ENCODE measurements at regions not wholly inside any gene's neighbourhood (a gene's known extent, or its start where the extent isn't known, plus 50 kb on each side); places are given as distances from the start of the nearest gene placed in this dataset.
"Not testable (repeated sequence)": the region's sequence is repeated elsewhere in the genome, so short reads cannot be mapped to it uniquely, and the experiment has no call there.

- Mint-ChIP-seq H3K4me1 (ENCODE audit: low read depth) (no peaks in the 10 kb centered on the region), H3K9me3 (peaks cover 21% of the 10 kb centered on the region), H3K4me3 (no peak overlapping the region), H3K27me3 (no peaks in the 10 kb centered on the region), H3K27ac (no peak overlapping the region), H3K36me3 (ENCODE audit: low read depth) (no peaks in the 10 kb centered on the region)
- no peak for DNase-seq
Measured at GRCh38 chr3:175983379-175983778, 1124.2 kb downstream of the NAALADL2 start.

- H3K4me1 Mint-ChIP-seq (ENCODE audit: low read depth) = no peaks in the 10 kb centered on the region
- H3K9me3 Mint-ChIP-seq = peaks cover 24% of the 10 kb centered on the region
- H3K27me3 Mint-ChIP-seq = no peaks in the 10 kb centered on the region
- no peaks in the 10 kb centered on the region for H3K36me3 Mint-ChIP-seq (ENCODE audit: low read depth)
- no peak overlapping the region for H3K4me3 Mint-ChIP-seq
- no peak overlapping the region for H3K27ac Mint-ChIP-seq
- no peak for DNase-seq
Measured at GRCh38 chr3:175980486-175981090, 1121.5 kb downstream of the NAALADL2 start.

- no peak for DNase-seq
- Mint-ChIP-seq H3K4me3 (no peak overlapping the region), H3K36me3 (ENCODE audit: low read depth) (no peaks in the 10 kb centered on the region), H3K27ac (no peak overlapping the region), H3K9me3 (peaks cover 25% of the 10 kb centered on the region), H3K4me1 (ENCODE audit: low read depth) (no peaks in the 10 kb centered on the region), H3K27me3 (no peaks in the 10 kb centered on the region)
Measured at GRCh38 chr3:175977968-175978752, 1119.0 kb downstream of the NAALADL2 start.

DNA sequence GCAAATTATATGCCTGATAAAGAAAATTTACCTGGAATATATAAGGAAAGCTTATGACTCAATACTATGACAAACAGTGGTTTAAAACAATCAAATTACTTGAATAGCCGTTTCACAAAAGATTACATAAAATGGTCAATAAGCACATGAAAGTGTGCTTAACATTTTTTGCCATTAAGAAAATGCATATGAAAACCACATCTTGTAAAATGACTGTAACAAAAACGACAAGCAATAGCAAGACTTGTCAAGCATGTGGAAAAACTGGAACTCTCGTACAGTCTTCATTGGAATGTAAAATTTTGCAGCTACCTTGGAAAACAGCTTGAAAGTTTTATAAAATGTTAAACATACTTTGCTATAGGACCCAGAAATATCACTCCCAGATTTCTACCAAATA lies 1110.3 kb downstream of the NAALADL2 start:
- DNase-seq = no peak
- Mint-ChIP-seq H3K4me3 (no peak overlapping the region), H3K27me3 (no peaks in the 10 kb centered on the region), H3K4me1 (ENCODE audit: low read depth) (no peaks in the 10 kb centered on the region), H3K36me3 (ENCODE audit: low read depth) (no peaks in the 10 kb centered on the region), H3K27ac (no peak overlapping the region), H3K9me3 (peaks cover 5% of the 10 kb centered on the region)

DNA sequence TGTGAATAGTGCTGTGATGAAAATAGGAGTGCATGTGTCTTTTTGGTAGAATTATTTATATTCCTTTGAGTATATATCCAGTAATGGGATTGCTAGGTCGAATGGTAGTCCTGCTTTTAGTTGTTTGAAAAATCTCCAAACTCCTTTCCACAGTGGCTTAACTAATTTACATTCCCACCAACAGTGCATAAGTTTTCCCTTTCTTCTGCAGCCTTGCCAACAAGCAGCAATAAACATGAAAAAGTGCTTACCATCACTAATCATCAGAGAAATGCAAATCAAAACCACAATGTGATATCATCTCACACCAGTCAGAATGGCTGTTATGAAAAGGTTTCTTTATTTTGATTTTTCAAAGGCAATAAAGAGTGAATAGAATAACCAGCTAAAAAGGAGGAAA lies 1105.9 kb downstream of the NAALADL2 start:
- no peaks in the 10 kb centered on the region for H3K4me1 Mint-ChIP-seq (ENCODE audit: low read depth)
- H3K27ac Mint-ChIP-seq = no peak overlapping the region
- H3K4me3 Mint-ChIP-seq = no peak overlapping the region
- peaks cover 2% of the 10 kb centered on the region for H3K9me3 Mint-ChIP-seq
- H3K27me3 Mint-ChIP-seq = no peaks in the 10 kb centered on the region
- H3K36me3 Mint-ChIP-seq (ENCODE audit: low read depth) = no peaks in the 10 kb centered on the region
- DNase-seq = no peak

DNA sequence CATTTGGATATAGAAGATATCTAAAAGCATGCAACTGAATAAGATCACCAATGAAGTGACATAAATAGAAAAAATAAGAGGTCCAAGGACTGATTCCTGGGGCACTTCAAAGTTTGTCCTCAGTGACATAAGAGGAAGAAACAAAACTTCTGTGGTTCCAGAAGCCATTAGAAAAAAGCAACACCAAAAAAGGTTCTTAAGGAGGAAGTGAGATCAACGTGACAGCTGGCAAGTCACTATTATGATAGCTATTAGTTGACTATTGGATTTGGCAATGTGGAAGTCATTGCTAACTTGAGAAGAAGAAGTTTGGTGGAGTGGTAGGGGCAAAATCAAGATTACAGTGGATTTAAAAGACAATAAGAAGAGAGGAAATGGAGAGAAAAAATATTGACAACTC lies 1098.3 kb downstream of the NAALADL2 start:
- Mint-ChIP-seq H3K27me3 (no peaks in the 10 kb centered on the region), H3K9me3 (peaks cover 5% of the 10 kb centered on the region), H3K36me3 (ENCODE audit: low read depth) (no peaks in the 10 kb centered on the region), H3K27ac (no peak overlapping the region), H3K4me1 (ENCODE audit: low read depth) (no peaks in the 10 kb centered on the region), H3K4me3 (no peak overlapping the region)
- no peak for DNase-seq

DNA sequence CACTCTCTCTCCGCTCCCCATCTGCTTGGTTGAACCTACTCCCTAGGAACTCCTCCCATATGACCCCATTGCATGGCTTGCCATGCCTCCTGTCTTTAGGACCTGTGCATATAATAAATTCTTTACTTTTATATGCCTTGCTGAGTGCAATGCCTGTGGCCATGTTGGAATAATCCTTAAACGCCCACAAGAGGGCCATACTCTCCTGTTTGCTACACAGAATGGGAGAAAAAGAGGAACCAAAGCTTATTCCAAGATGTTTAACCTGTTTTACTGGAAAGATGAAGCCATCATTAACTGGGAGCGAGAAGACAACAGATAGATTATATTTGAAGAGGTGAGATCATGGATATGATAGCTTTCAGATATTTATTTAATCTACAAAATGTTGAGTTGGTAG lies 1097.8 kb downstream of the NAALADL2 start:
- Mint-ChIP-seq H3K27ac (no peak overlapping the region), H3K4me1 (ENCODE audit: low read depth) (no peaks in the 10 kb centered on the region), H3K4me3 (no peak overlapping the region), H3K27me3 (no peaks in the 10 kb centered on the region), H3K36me3 (ENCODE audit: low read depth) (no peaks in the 10 kb centered on the region), H3K9me3 (peaks cover 7% of the 10 kb centered on the region)
- no peak for DNase-seq

GRCh38 chr3:175951047-175951694 lies 1092.0 kb downstream of the NAALADL2 start:
- no peaks in the 10 kb centered on the region for H3K4me1 Mint-ChIP-seq (ENCODE audit: low read depth)
- H3K4me3 Mint-ChIP-seq = no peak overlapping the region
- no peaks in the 10 kb centered on the region for H3K27me3 Mint-ChIP-seq
- H3K27ac Mint-ChIP-seq = no peak overlapping the region
- no peak for DNase-seq
- peaks cover 18% of the 10 kb centered on the region for H3K9me3 Mint-ChIP-seq
- no peaks in the 10 kb centered on the region for H3K36me3 Mint-ChIP-seq (ENCODE audit: low read depth)

DNA sequence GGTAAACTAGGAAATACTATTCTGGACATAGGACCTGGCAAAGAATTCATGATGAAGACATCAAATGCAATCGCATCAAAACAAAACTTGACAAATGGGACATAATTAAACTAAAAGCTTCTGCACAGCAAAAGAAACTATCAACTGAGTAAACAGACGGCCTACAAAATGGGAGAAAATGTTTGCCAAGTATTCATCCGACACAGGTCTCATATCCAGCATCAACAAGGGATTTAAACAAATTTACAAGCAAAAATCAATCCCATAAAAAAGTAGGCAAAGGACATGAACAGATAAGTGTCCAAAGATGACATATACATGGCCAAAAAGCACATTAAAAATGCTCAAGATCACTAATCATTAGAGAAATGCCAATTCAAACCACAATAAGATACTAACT lies 1088.9 kb downstream of the NAALADL2 start:
- Mint-ChIP-seq H3K36me3 (ENCODE audit: low read depth) (no peaks in the 10 kb centered on the region), H3K27ac (no peak overlapping the region), H3K9me3 (peaks cover 25% of the 10 kb centered on the region), H3K27me3 (no peaks in the 10 kb centered on the region), H3K4me3 (no peak overlapping the region), H3K4me1 (ENCODE audit: low read depth) (no peaks in the 10 kb centered on the region)
- DNase-seq = no peak

GRCh38 chr3:175941352-175941751 lies 1082.2 kb downstream of the NAALADL2 start:
- H3K4me1 Mint-ChIP-seq (ENCODE audit: low read depth) = no peaks in the 10 kb centered on the region
- H3K9me3 Mint-ChIP-seq = peaks cover 35% of the 10 kb centered on the region
- no peaks in the 10 kb centered on the region for H3K27me3 Mint-ChIP-seq
- no peak overlapping the region for H3K27ac Mint-ChIP-seq
- no peak for DNase-seq
- H3K4me3 Mint-ChIP-seq = no peak overlapping the region
- H3K36me3 Mint-ChIP-seq (ENCODE audit: low read depth) = no peaks in the 10 kb centered on the region

GRCh38 chr3:175940881-175941280 lies 1081.7 kb downstream of the NAALADL2 start:
- Mint-ChIP-seq H3K4me3 (no peak overlapping the region), H3K27me3 (no peaks in the 10 kb centered on the region), H3K4me1 (ENCODE audit: low read depth) (no peaks in the 10 kb centered on the region), H3K9me3 (peaks cover 30% of the 10 kb centered on the region), H3K36me3 (ENCODE audit: low read depth) (no peaks in the 10 kb centered on the region), H3K27ac (no peak overlapping the region)
- DNase-seq = no peak

DNA sequence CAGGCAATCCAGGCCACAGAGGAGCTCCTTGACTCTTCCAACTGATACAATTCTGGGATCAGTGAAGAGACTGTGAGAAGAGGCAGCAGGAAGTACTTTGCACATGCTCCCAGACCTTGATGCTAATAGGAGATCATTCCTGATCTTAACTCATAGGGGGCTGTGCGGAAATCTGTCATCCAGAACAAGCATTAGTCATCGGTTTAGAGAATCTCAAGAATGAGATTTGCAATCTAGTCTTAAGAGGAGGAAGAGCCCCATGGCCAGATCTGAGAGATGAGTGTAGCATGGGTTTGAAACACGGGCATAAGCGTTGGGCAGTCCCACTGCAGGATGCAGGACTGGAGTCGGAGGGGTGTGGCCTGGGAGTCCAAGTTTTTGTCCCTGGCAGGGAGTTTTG lies 1081.1 kb downstream of the NAALADL2 start:
- Mint-ChIP-seq H3K27me3 (no peaks in the 10 kb centered on the region), H3K27ac (no peak overlapping the region), H3K4me1 (ENCODE audit: low read depth) (no peaks in the 10 kb centered on the region), H3K9me3 (peaks cover 32% of the 10 kb centered on the region), H3K4me3 (no peak overlapping the region), H3K36me3 (ENCODE audit: low read depth) (no peaks in the 10 kb centered on the region)
- DNase-seq = no peak

DNA sequence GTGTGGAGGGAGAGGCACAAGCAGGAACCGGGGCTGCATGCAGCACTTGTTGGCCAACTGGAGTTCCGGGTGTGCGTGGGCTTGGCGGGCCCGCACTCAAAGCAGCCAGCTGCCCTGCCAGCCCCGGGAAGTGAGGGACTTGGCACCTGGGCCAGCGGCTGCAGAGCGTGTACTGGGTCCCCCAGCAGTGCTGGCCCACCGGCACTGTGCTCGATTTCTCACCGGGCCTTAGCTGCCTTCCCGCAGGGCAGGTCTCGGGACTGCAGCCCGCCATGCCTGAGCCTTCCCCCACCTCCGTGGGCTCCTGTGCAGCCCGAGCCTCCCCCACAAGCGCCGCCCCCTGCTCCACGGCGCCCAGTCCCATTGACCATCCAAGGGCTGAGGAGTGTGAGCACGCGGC lies 1078.2 kb downstream of the NAALADL2 start:
- not testable (repeated sequence) for H3K27ac Mint-ChIP-seq; H3K36me3 Mint-ChIP-seq (ENCODE audit: low read depth); H3K27me3 Mint-ChIP-seq; H3K4me1 Mint-ChIP-seq (ENCODE audit: low read depth); H3K4me3 Mint-ChIP-seq; DNase-seq
- peaks cover 26% of the 10 kb centered on the region for H3K9me3 Mint-ChIP-seq

DNA sequence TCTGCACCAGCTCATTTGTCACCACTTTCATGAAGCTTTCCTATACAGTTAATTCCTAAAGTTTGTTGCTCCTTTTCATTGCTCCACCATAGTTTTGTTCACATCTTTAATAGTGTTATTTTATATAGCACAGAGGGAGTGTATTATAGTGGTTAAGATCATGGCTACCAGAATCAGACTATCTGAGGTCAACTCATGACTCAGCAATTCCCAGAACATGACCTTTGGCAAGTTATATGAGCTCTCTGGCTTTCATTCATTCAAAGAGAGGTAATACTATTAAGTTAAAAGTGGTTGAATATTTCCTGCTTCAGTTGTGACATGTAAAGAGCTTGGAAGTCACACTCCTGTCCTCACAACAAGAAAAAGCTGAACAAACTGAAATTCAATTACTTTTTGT lies 1073.5 kb downstream of the NAALADL2 start:
- no peak for DNase-seq
- no peak overlapping the region for H3K27ac Mint-ChIP-seq
- no peak overlapping the region for H3K4me3 Mint-ChIP-seq
- no peaks in the 10 kb centered on the region for H3K27me3 Mint-ChIP-seq
- no peaks in the 10 kb centered on the region for H3K4me1 Mint-ChIP-seq (ENCODE audit: low read depth)
- H3K9me3 Mint-ChIP-seq = peaks cover 15% of the 10 kb centered on the region
- no peaks in the 10 kb centered on the region for H3K36me3 Mint-ChIP-seq (ENCODE audit: low read depth)

GRCh38 chr3:175919133-175919532 lies 1060.0 kb downstream of the NAALADL2 start:
- Mint-ChIP-seq H3K27ac (no peak overlapping the region), H3K27me3 (no peaks in the 10 kb centered on the region), H3K36me3 (ENCODE audit: low read depth) (no peaks in the 10 kb centered on the region), H3K4me1 (ENCODE audit: low read depth) (no peaks in the 10 kb centered on the region), H3K9me3 (peaks cover 8% of the 10 kb centered on the region), H3K4me3 (no peak overlapping the region)
- DNase-seq = no peak
